GM12864 (cell line): ENCODE measurements at regions not wholly inside any gene's neighbourhood (a gene's known extent, or its start where the extent isn't known, plus 50 kb on each side); places are given as distances from the start of the nearest gene placed in this dataset.

Experiments used
- DNase-seq: peaks from one replicate; pipeline ENCODE4 v3.0.0-alpha.2; 2011; ENCODE audit warnings: low read depth
- H3K4me3 ChIP-seq: 2 replicates; pipeline ENCODE4 v1.5.1; 2011; ENCODE audit warnings: mild to moderate bottlenecking, low read depth, low read length, control low read depth
- CTCF ChIP-seq: IDR thresholded peaks from 2 replicates; pipeline ENCODE4 v1.5.1; 2011; ENCODE audit warnings: low read depth, mild to moderate bottlenecking, moderate library complexity, low read length, control low read depth, inconsistent platforms; ENCODE audit errors: missing control alignments

GRCh38 chr11:24131698-24132097 lies 365.2 kb upstream of the LUZP2 start:
- no peak overlapping the region for H3K4me3 ChIP-seq
- no peak for DNase-seq
- TF ChIP-seq CTCF: no peak

- no peak overlapping the region for H3K4me3 ChIP-seq
- no peak for DNase-seq
- no peak for TF ChIP-seq CTCF
These were observed 364.4 kb upstream of the LUZP2 start for GRCh38 chr11:24132471-24132870.

GRCh38 chr11:24134879-24135589 lies 361.8 kb upstream of the LUZP2 start:
- H3K4me3 ChIP-seq: no peak overlapping the region
- no peak for DNase-seq
- TF ChIP-seq CTCF: no peak

GRCh38 chr11:24142062-24142461 lies 354.8 kb upstream of the LUZP2 start:
- TF ChIP-seq CTCF: no peak
- no peak for DNase-seq
- no peak overlapping the region for H3K4me3 ChIP-seq

GRCh38 chr11:24145411-24145810 lies 351.4 kb upstream of the LUZP2 start:
- no peak for TF ChIP-seq CTCF
- DNase-seq: no peak

GRCh38 chr11:24153337-24153736 lies 343.5 kb upstream of the LUZP2 start:
- TF ChIP-seq CTCF: no peak
- no peak for DNase-seq

More at GRCh38 chr11:24145411-24145810, 351.4 kb upstream of the LUZP2 start:
- no peak overlapping the region for H3K4me3 ChIP-seq

GRCh38 chr11:24155792-24156191 lies 341.1 kb upstream of the LUZP2 start:
- TF ChIP-seq CTCF: no peak
- H3K4me3 ChIP-seq: no peak overlapping the region
- no peak for DNase-seq

More at GRCh38 chr11:24153337-24153736, 343.5 kb upstream of the LUZP2 start:
- no peak overlapping the region for H3K4me3 ChIP-seq
